H1 (cell line): ENCODE measurements at regions not wholly inside any gene's neighbourhood (a gene's known extent, or its start where the extent isn't known, plus 50 kb on each side); places are given as distances from the start of the nearest gene placed in this dataset.

ENCODE experiments used
- CREB1 ChIP-seq: IDR thresholded peaks from 2 replicates; pipeline ENCODE4 v1.6.1; 2012; ENCODE audit warnings: inconsistent platforms
- POLR2A ChIP-seq, 2 experiments: IDR thresholded peaks; 1 replicate in 1 of 2; 2 replicates in 1 of 2; pipeline ENCODE4 v1.6.1; 2011; ENCODE audit warnings: low read depth in 2 of 2, low read length in 2 of 2, mild to moderate bottlenecking in 2 of 2; ENCODE audit errors: control extremely low read depth in 1 of 2
- RAD21 ChIP-seq, 2 experiments: IDR thresholded peaks in 1 of 2; conservative IDR thresholded peaks in 1 of 2; 2 replicates each; pipeline ENCODE4 v1.6.1; 2011; ENCODE audit warnings: low read depth in 2 of 2, low read length in 2 of 2, improper control_type of control experiment in 1 of 2, inconsistent platforms in 1 of 2, mild to moderate bottlenecking in 1 of 2, moderate library complexity in 1 of 2

GRCh38 chr2:120824246-120824645 lies 88.6 kb downstream of the GLI2 start:
- TF ChIP-seq POLR2A (IDR thresholded peaks at IDR 0.05; ENCODE audit: control extremely low read depth in 1 of 2, low read depth in 2 of 2, low read length in 2 of 2) (no peak), RAD21 (IDR thresholded peaks at IDR 0.05 in 1 of 2, conservative IDR thresholded peaks at IDR 0.05 in 1 of 2; ENCODE audit: low read depth in 2 of 2, low read length in 2 of 2) (no peak), CREB1 (no peak)
